ENCODE measurements at regions not wholly inside any gene's neighbourhood (a gene's known extent, or its start where the extent isn't known, plus 50 kb on each side); places are given as distances from the start of the nearest gene placed in this dataset.

DNA sequence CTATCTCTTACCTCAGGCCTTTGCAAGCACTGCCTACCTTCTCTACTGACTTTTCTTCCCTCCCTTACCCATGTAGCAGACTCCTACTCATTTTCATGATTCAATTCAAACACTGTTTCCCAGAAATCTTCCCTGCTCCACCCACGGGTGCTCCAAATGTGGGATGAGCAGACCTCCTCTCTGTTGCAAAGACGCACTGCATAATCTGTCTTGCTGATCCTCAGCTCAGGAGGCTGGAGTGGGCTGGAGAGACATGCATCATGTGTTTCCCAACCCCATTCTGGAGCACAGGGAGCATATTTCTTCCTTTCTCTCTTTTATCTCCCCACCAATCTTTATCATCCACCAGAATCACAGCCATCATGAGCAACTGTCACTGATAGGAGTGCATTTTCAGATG, 459.9 kb upstream of the NFIA start:
- TF ChIP-seq, protein P1, sequence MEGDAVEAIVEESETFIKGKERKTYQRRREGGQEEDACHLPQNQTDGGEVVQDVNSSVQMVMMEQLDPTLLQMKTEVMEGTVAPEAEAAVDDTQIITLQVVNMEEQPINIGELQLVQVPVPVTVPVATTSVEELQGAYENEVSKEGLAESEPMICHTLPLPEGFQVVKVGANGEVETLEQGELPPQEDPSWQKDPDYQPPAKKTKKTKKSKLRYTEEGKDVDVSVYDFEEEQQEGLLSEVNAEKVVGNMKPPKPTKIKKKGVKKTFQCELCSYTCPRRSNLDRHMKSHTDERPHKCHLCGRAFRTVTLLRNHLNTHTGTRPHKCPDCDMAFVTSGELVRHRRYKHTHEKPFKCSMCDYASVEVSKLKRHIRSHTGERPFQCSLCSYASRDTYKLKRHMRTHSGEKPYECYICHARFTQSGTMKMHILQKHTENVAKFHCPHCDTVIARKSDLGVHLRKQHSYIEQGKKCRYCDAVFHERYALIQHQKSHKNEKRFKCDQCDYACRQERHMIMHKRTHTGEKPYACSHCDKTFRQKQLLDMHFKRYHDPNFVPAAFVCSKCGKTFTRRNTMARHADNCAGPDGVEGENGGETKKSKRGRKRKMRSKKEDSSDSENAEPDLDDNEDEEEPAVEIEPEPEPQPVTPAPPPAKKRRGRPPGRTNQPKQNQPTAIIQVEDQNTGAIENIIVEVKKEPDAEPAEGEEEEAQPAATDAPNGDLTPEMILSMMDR (IDR thresholded peaks at IDR 0.05), result no peak
- no peaks in the 10 kb centered on the region for H3K36me3 ChIP-seq (ENCODE audit: insufficient read depth, low read length)
- H3K4me3 ChIP-seq (ENCODE audit: low read length), result no peak overlapping the region
- H3K36me3 Mint-ChIP-seq (ENCODE audit: low read depth), result no peaks in the 10 kb centered on the region
- no peak overlapping the region for H3K27ac ChIP-seq (ENCODE audit: low read depth in 1 of 2, low read length in 2 of 2)
- H3K4me1 ChIP-seq (ENCODE audit: insufficient read depth, low read length), result no peaks in the 10 kb centered on the region
- peaks cover 0 to 6% of the 10 kb centered on the region in 2 experiments for H3K9me3 ChIP-seq (ENCODE audit: control insufficient read depth in 1 of 2, insufficient read depth in 1 of 2, low read length in 2 of 2)
- no peaks in the 10 kb centered on the region for H3K9me3 Mint-ChIP-seq
- POLR2A ChIA-PET, result no interaction called here
- intact Hi-C loops (cut with DNase I, micrococcal nuclease), result no loop called here
- no peaks in the 10 kb centered on the region for H3K4me1 Mint-ChIP-seq (ENCODE audit: low read depth)
- H3K27me3 ChIP-seq (ENCODE audit: control insufficient read depth in 1 of 2, insufficient read depth in 2 of 2, low read length in 2 of 2), result peaks cover 0 to 3% of the 10 kb centered on the region in 2 experiments
- ATAC-seq (ENCODE audit: poor library complexity) (no peak), DNase-seq (no peak)
- peaks cover 20% of the 10 kb centered on the region for H3K27me3 Mint-ChIP-seq
- H3K27ac Mint-ChIP-seq, result no peak overlapping the region
- H3K4me3 Mint-ChIP-seq, result no peak overlapping the region
- CTCF ChIA-PET, result no interaction called here

DNA sequence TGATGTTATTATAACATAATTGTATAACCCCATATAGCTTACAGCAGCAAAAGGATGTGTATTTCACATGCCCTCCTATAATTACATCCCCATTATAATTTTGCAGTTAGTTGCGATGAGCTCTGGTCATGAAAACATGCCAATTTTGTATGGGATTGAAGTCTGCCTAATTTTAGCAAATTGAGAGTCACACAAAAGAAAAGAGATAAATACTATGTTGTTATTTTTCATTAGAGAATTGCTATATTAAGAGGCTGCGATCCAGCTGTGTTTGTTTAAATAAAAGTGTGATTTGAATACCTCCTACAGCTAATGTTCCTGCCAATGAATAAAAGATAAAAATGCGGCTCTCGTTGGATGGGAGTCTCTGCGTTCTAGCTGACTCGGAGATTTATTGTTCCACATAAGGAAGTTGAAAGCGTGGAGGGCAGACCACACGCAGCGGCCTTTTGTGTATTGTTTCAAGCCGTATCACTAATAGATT, 461.0 kb upstream of the NFIA start:
- Histone ChIP-seq H3K36me3 (ENCODE audit: insufficient read depth, low read length) (no peaks in the 10 kb centered on the region), H3K27me3 (ENCODE audit: control insufficient read depth in 1 of 2, insufficient read depth in 2 of 2, low read length in 2 of 2) (peaks cover 0 to 3% of the 10 kb centered on the region in 2 experiments), H3K9me3 (ENCODE audit: control insufficient read depth in 1 of 2, insufficient read depth in 1 of 2, low read length in 2 of 2) (peaks cover 0 to 6% of the 10 kb centered on the region in 2 experiments), H3K4me1 (ENCODE audit: insufficient read depth, low read length) (no peaks in the 10 kb centered on the region), H3K4me3 (ENCODE audit: low read length) (no peak overlapping the region), H3K27ac (ENCODE audit: low read depth in 1 of 2, low read length in 2 of 2) (no peak overlapping the region)
- intact Hi-C loops (cut with DNase I, micrococcal nuclease), result no loop called here
- TF ChIP-seq, protein P1 (IDR thresholded peaks at IDR 0.05), result no peak
- Mint-ChIP-seq H3K36me3 (ENCODE audit: low read depth) (no peaks in the 10 kb centered on the region), H3K9me3 (peaks cover 2% of the 10 kb centered on the region), H3K4me3 (no peak overlapping the region), H3K27ac (no peak overlapping the region), H3K27me3 (peaks cover 20% of the 10 kb centered on the region), H3K4me1 (ENCODE audit: low read depth) (no peaks in the 10 kb centered on the region)
- ChIA-PET CTCF (no interaction called here), POLR2A (no interaction called here)
- DNase-seq (no peak), ATAC-seq (ENCODE audit: poor library complexity) (no peak)

DNA sequence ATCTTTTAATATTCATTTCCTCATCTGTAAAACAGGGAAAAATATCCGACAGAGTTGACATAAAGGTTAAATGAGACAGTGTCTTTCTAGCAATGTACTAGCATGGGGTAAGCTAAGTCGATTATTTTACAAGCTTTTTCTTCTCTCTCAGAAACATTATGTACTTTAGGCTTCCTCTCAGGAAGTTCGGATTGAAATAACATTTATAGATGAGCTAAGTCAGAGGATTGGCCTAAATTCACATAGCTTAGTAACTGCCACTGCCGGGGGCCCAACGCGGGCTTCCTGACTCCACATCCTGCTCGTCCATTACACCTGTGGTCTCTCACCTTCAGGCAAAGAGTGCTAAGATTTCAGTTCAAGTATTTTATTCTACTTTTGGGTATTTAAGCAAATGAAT, 462.3 kb upstream of the NFIA start:
- Mint-ChIP-seq H3K36me3 (ENCODE audit: low read depth) (no peaks in the 10 kb centered on the region), H3K27me3 (peaks cover 20% of the 10 kb centered on the region), H3K4me3 (no peak overlapping the region), H3K27ac (no peak overlapping the region), H3K4me1 (ENCODE audit: low read depth) (no peaks in the 10 kb centered on the region), H3K9me3 (peaks cover 2% of the 10 kb centered on the region)
- CTCF ChIA-PET, result no interaction called here
- TF ChIP-seq, protein P1 (IDR thresholded peaks at IDR 0.05), result no peak
- Histone ChIP-seq H3K36me3 (ENCODE audit: insufficient read depth, low read length) (no peaks in the 10 kb centered on the region), H3K27ac (ENCODE audit: low read depth in 1 of 2, low read length in 2 of 2) (no peak overlapping the region), H3K4me1 (ENCODE audit: insufficient read depth, low read length) (no peaks in the 10 kb centered on the region), H3K27me3 (ENCODE audit: control insufficient read depth in 1 of 2, insufficient read depth in 2 of 2, low read length in 2 of 2) (peaks cover 0 to 3% of the 10 kb centered on the region in 2 experiments), H3K4me3 (ENCODE audit: low read length) (no peak overlapping the region), H3K9me3 (ENCODE audit: control insufficient read depth in 1 of 2, insufficient read depth in 1 of 2, low read length in 2 of 2) (no peaks in the 10 kb centered on the region)
- intact Hi-C loops (cut with DNase I, micrococcal nuclease), result no loop called here
- ATAC-seq (ENCODE audit: poor library complexity) (no peak), DNase-seq (no peak)
- POLR2A ChIA-PET, result no interaction called here

Data from CD4-positive, alpha-beta T cell (primary cell).